Right lobe of liver (tissue), 6 donors: ENCODE measurements at regions not wholly inside any gene's neighbourhood (a gene's known extent, or its start where the extent isn't known, plus 50 kb on each side); places are given as distances from the start of the nearest gene placed in this dataset.

Experiments
- ATAC-seq, 4 donors: fragments of 200-7000 bp; cut with Tn5 transposase; one replicate each; pipeline ENCODE4 v1.9.1; 2020; ENCODE audit warnings: mild to moderate bottlenecking in 4 of 4, moderate library complexity in 4 of 4
- DNase-seq, 3 donors: peaks; one replicate each; pipeline ENCODE4 v3.0.0-alpha.2; 2020
- H3K27ac ChIP-seq, 3 donors: fragments of 200-600 bp; one replicate each; pipeline ENCODE4 v1.8.0; 2022
- H3K27me3 ChIP-seq, 2 donors: fragments of 200-600 bp; one replicate each; pipeline ENCODE4 v1.8.0; 2022
- H3K36me3 ChIP-seq, 4 donors: fragments of 200-600 bp; sonication (generic) in 1 of 4; one replicate each; pipeline versions ENCODE4 v1.5.1 to v1.8.0; 2017 to 2022; ENCODE audit warnings: control low read depth in 1 of 4
- H3K4me1 ChIP-seq, 4 donors: fragments of 200-600 bp; sonication (generic) in 1 of 4; one replicate each; pipeline versions ENCODE4 v1.5.1 to v1.8.0; 2017 to 2022; ENCODE audit warnings: control low read depth in 1 of 4
- H3K4me3 ChIP-seq, 3 donors: fragments of 200-600 bp; one replicate each; pipeline ENCODE4 v1.8.0; 2022
- H3K9me3 ChIP-seq, 4 donors: fragments of 200-600 bp; sonication (generic) in 1 of 4; one replicate each; pipeline versions ENCODE4 v1.5.1 to v1.8.0; 2017 to 2022; ENCODE audit warnings: control low read depth in 1 of 4
- CTCF ChIP-seq, 4 donors: fragments of 200-600 bp in 3 of 4; fragments of 450-650 bp in 1 of 4; IDR thresholded peaks; one replicate each; pipeline versions ENCODE4 v1.5.1 to v1.8.0; 2016 to 2022; ENCODE audit warnings: antibody characterized with exemption in 4 of 4, mild to moderate bottlenecking in 2 of 4
- POLR2A ChIP-seq: fragments of 450-650 bp; IDR thresholded peaks from one replicate; pipeline ENCODE4 v1.6.1; 2017; ENCODE audit warnings: antibody characterized with exemption, mild to moderate bottlenecking
- WGBS: methylation state at CpG from one replicate; pipeline ENCODE4 v1.1.6; 2018; ENCODE audit warnings: low coverage, low lambda C conversion rate; ENCODE audit not compliant: insufficient coverage; ENCODE audit errors: missing lambda C conversion rate; 5-methylcytosine and 5-hydroxymethylcytosine counted together
- intact Hi-C, 2 donors: fragments of 100-400 bp; cut with DNase I; formaldehyde crosslinking; loops; one replicate each; pipeline versions ENCODE4 v1.11.2 to v1.14.1; 2022
- donor health status: DM: no; HTN: yes; CAD: no.
- donor health status: DM: no; HTN: no; CAD: no.
- donor health status: DM: no; HTN: no; CAD: no.
- donor health status: DM: no; HTN: yes; CAD: no.
- donor health status: DM: no; HTN: yes; CAD: no.

- DNase-seq = no peak
- ATAC-seq = peak; percentile 39 to 84 (median 58)
- no peak overlapping the region for H3K4me3 ChIP-seq
- peaks cover 0 to 11% (median 0%) of the 10 kb centered on the region in 4 donors for H3K4me1 ChIP-seq
- H3K36me3 ChIP-seq = no peaks in the 10 kb centered on the region
- no peak for TF ChIP-seq CTCF (IDR thresholded peaks at IDR 0.05)
- TF ChIP-seq POLR2A = no peak
- no peaks in the 10 kb centered on the region for H3K9me3 ChIP-seq
- intact Hi-C loops = no loop called here
- H3K27me3 ChIP-seq = no peaks in the 10 kb centered on the region
- 60% methylated on average over 2 of the region's 2 CpGs for WGBS
- H3K27ac ChIP-seq = no peak overlapping the region
Observed at GRCh38 chr1:177877086-177877485, 92.8 kb downstream of the SEC16B start.

- no peak overlapping the region for H3K27ac ChIP-seq
- DNase-seq (no peak), ATAC-seq (peak; percentile 30 to 76 (median 62))
- intact Hi-C loops = no loop called here
- no peak overlapping the region for H3K4me3 ChIP-seq
- H3K36me3 ChIP-seq = no peaks in the 10 kb centered on the region
- H3K27me3 ChIP-seq = no peaks in the 10 kb centered on the region
- H3K9me3 ChIP-seq = no peaks in the 10 kb centered on the region
- no peak for TF ChIP-seq CTCF (IDR thresholded peaks at IDR 0.05)
- TF ChIP-seq POLR2A = no peak
- WGBS = 33% methylated on average over 5 of the region's 5 CpGs
- peaks cover 0 to 12% (median 0%) of the 10 kb centered on the region in 4 donors for H3K4me1 ChIP-seq
Observed at GRCh38 chr1:177873238-177873637, 96.6 kb downstream of the SEC16B start.

DNA sequence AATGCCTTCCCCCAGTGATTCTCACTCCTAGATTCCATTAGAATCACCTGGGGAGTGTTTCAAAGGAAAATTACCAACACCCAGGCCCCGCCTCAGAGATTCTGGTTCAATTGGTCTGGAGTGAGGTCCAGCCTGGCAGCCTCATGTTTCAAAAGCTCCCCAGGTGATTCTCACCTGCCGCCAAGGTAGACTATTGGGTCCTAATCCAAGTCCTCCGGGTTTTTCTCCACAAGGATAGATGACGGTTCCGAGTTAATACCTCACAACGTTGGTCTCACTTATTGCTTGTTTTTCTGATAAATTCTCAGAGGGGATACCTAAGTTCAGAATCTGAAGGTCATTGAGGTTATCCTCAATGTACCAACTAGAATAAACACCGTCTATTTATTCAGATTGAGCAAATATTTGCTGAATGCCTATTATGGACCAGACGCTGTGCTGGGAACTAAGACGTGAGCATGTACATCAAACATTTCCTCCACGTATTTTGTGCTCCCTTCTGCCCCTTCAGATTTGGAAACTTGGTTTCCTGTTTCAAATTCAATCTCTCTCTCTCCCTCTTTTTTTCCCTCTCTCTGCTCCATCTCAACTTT, 97.5 kb downstream of the SEC16B start:
- TF ChIP-seq CTCF (IDR thresholded peaks at IDR 0.05) = no peak
- TF ChIP-seq POLR2A = no peak
- intact Hi-C loops = no loop called here
- whole genome bisulfite sequencing = 19% methylated on average over 9 of the region's 10 CpGs
- no peaks in the 10 kb centered on the region for H3K36me3 ChIP-seq
- DNase-seq = no peak
- no peaks in the 10 kb centered on the region for H3K9me3 ChIP-seq
- no peak overlapping the region for H3K27ac ChIP-seq
- H3K27me3 ChIP-seq = no peaks in the 10 kb centered on the region
- no peak overlapping the region for H3K4me3 ChIP-seq
- ATAC-seq = peak; percentile 39 to 78 (median 71)
- H3K4me1 ChIP-seq = peaks cover 0 to 12% (median 0%) of the 10 kb centered on the region in 4 donors

- H3K27ac ChIP-seq = no peak overlapping the region
- ATAC-seq = peak in 1 of 4 donors; percentile 16
- no peak overlapping the region for H3K4me3 ChIP-seq
- no peaks in the 10 kb centered on the region for H3K27me3 ChIP-seq
- no peaks in the 10 kb centered on the region for H3K9me3 ChIP-seq
- H3K4me1 ChIP-seq = peaks cover 0 to 12% (median 0%) of the 10 kb centered on the region in 4 donors
- no peak for DNase-seq
- H3K36me3 ChIP-seq = no peaks in the 10 kb centered on the region
- TF ChIP-seq CTCF (IDR thresholded peaks at IDR 0.05) (no peak), POLR2A (no peak)
- intact Hi-C loops = no loop called here
- 83% methylated on average over 1 of the region's 7 CpGs for WGBS
Observed at GRCh38 chr1:177871613-177872307, 98.1 kb downstream of the SEC16B start.
